ENCODE measurements at regions not wholly inside any gene's neighbourhood (a gene's known extent, or its start where the extent isn't known, plus 50 kb on each side); places are given as distances from the start of the nearest gene placed in this dataset.

DNA sequence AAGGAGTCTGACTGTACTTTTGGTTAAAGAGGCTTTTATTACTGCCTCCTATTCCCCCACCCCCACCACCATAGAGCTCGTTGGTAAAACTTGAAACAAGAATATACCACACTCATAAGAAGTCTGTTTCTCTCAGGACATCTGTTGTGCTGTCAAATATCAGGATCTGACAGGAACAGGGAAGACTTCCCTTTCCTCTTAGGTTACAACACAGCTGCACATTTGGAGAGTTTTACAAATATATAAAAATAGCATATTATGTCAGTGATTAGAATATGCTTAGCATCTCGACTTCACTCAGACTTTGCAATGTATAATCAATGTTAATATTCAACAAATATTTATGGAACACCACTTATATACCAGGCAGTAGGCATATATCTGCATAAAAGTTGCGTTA lies 439.6 kb upstream of the REG3G start:
- Histone ChIP-seq H3K36me3 (ENCODE audit: control insufficient read depth, insufficient read depth, low read length) (no peaks in the 10 kb centered on the region), H3K4me2 (ENCODE audit: extremely low read depth, insufficient read depth, low read length) (no peak overlapping the region), H3K27me3 (ENCODE audit: control insufficient read depth, insufficient read depth, low read length) (no peaks in the 10 kb centered on the region), H3K27ac (ENCODE audit: insufficient read depth, low read length) (no peak overlapping the region), H2AFZ (ENCODE audit: low read length) (no peak overlapping the region), H3K4me1 (ENCODE audit: control insufficient read depth, extremely low read depth, insufficient read depth, low read length) (no peaks in the 10 kb centered on the region), H3K79me2 (ENCODE audit: control insufficient read depth, insufficient read depth, low read length) (no peaks in the 10 kb centered on the region), H3K9ac (ENCODE audit: insufficient read depth, low read length) (no peak overlapping the region), H4K20me1 (ENCODE audit: control insufficient read depth, extremely low read depth, insufficient read depth, low read length) (no peaks in the 10 kb centered on the region), H3K4me3 (replicated peaks in 1 of 4; ENCODE audit: control extremely low read depth in 1 of 4, insufficient read depth in 1 of 4, low read depth in 3 of 4, low read length in 4 of 4) (no peak overlapping the region), H3K9me3 (ENCODE audit: control insufficient read depth, insufficient read depth, low read depth, low read length) (no peaks in the 10 kb centered on the region)
- no peak for DNase-seq (ENCODE audit: low read depth in 2 of 2)
- TF ChIP-seq EZH2 (IDR thresholded peaks at IDR 0.05; ENCODE audit: low read length, missing control alignments): no peak
- TF ChIP-seq, protein P1, sequence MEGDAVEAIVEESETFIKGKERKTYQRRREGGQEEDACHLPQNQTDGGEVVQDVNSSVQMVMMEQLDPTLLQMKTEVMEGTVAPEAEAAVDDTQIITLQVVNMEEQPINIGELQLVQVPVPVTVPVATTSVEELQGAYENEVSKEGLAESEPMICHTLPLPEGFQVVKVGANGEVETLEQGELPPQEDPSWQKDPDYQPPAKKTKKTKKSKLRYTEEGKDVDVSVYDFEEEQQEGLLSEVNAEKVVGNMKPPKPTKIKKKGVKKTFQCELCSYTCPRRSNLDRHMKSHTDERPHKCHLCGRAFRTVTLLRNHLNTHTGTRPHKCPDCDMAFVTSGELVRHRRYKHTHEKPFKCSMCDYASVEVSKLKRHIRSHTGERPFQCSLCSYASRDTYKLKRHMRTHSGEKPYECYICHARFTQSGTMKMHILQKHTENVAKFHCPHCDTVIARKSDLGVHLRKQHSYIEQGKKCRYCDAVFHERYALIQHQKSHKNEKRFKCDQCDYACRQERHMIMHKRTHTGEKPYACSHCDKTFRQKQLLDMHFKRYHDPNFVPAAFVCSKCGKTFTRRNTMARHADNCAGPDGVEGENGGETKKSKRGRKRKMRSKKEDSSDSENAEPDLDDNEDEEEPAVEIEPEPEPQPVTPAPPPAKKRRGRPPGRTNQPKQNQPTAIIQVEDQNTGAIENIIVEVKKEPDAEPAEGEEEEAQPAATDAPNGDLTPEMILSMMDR (conservative IDR thresholded peaks at IDR 0.05 in 1 of 2, IDR thresholded peaks at IDR 0.05 in 1 of 2; ENCODE audit: low read depth in 1 of 2, low read length in 2 of 2): no peak

DNA sequence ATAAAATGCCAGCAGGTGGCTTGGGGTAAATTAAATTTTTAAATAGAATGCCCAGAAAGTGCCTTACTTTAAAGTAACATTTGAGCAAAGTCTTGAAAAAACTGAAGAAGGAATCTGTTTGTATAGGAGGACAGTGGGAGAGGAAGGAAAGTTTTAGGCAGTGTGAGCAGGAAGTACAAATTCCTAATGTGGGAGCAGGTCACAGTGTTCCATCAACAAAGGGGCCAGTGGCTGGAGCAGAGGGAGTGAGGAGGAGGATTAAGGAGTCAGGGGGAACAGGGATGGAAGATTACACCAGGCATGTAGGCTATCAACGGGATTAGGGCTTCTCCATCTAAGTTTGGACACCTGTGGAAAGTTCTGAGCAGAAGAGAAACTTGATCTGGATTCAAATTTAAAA lies 439.2 kb upstream of the REG3G start:
- Histone ChIP-seq H3K79me2 (ENCODE audit: control insufficient read depth, insufficient read depth, low read length) (no peaks in the 10 kb centered on the region), H3K27ac (ENCODE audit: insufficient read depth, low read length) (no peak overlapping the region), H3K27me3 (ENCODE audit: control insufficient read depth, insufficient read depth, low read length) (no peaks in the 10 kb centered on the region), H3K4me1 (ENCODE audit: control insufficient read depth, extremely low read depth, insufficient read depth, low read length) (no peaks in the 10 kb centered on the region), H3K9me3 (ENCODE audit: control insufficient read depth, insufficient read depth, low read depth, low read length) (no peaks in the 10 kb centered on the region), H3K4me2 (ENCODE audit: extremely low read depth, insufficient read depth, low read length) (no peak overlapping the region), H3K4me3 (replicated peaks in 1 of 4; ENCODE audit: control extremely low read depth in 1 of 4, insufficient read depth in 1 of 4, low read depth in 3 of 4, low read length in 4 of 4) (no peak overlapping the region), H2AFZ (ENCODE audit: low read length) (no peak overlapping the region), H4K20me1 (ENCODE audit: control insufficient read depth, extremely low read depth, insufficient read depth, low read length) (no peaks in the 10 kb centered on the region), H3K9ac (ENCODE audit: insufficient read depth, low read length) (no peak overlapping the region), H3K36me3 (ENCODE audit: control insufficient read depth, insufficient read depth, low read length) (no peaks in the 10 kb centered on the region)
- TF ChIP-seq EZH2 (IDR thresholded peaks at IDR 0.05; ENCODE audit: low read length, missing control alignments): no peak
- TF ChIP-seq, protein P1 (conservative IDR thresholded peaks at IDR 0.05 in 1 of 2, IDR thresholded peaks at IDR 0.05 in 1 of 2; ENCODE audit: low read depth in 1 of 2, low read length in 2 of 2): no peak
- DNase-seq (ENCODE audit: low read depth in 2 of 2): no peak

DNA sequence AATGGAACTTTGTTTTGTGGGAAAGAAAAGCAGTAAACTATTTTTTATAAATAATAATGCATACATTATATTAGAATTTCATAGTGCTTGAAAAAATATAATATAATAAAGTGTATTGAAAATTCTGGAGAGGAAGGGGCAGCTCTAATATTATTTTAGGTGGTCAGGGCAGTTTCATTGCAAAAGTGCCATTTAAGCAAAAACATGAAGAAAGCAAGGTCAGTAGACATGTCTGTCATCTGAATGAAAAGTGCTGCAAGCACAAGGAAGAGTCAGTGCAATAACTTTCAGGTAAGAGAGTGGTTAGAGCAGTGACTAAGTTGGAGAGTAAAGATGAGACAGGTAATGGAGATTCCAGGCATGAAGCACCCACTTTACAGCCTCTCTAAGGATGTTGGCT lies 435.6 kb upstream of the REG3G start:
- no peak for TF ChIP-seq EZH2 (IDR thresholded peaks at IDR 0.05; ENCODE audit: low read length, missing control alignments)
- TF ChIP-seq, protein P1 (conservative IDR thresholded peaks at IDR 0.05 in 1 of 2, IDR thresholded peaks at IDR 0.05 in 1 of 2; ENCODE audit: low read depth in 1 of 2, low read length in 2 of 2): no peak
- H3K9ac ChIP-seq (ENCODE audit: insufficient read depth, low read length): no peak overlapping the region
- H3K79me2 ChIP-seq (ENCODE audit: control insufficient read depth, insufficient read depth, low read length): no peaks in the 10 kb centered on the region
- H2AFZ ChIP-seq (ENCODE audit: low read length): no peak overlapping the region
- H4K20me1 ChIP-seq (ENCODE audit: control insufficient read depth, extremely low read depth, insufficient read depth, low read length): no peaks in the 10 kb centered on the region
- H3K4me2 ChIP-seq (ENCODE audit: extremely low read depth, insufficient read depth, low read length): no peak overlapping the region
- H3K4me1 ChIP-seq (ENCODE audit: control insufficient read depth, extremely low read depth, insufficient read depth, low read length): no peaks in the 10 kb centered on the region
- DNase-seq (ENCODE audit: low read depth in 2 of 2): no peak
- no peak overlapping the region for H3K27ac ChIP-seq (ENCODE audit: insufficient read depth, low read length)
- H3K36me3 ChIP-seq (ENCODE audit: control insufficient read depth, insufficient read depth, low read length): no peaks in the 10 kb centered on the region
- H3K4me3 ChIP-seq (replicated peaks in 1 of 4; ENCODE audit: control extremely low read depth in 1 of 4, insufficient read depth in 1 of 4, low read depth in 3 of 4, low read length in 4 of 4): no peak overlapping the region
- H3K9me3 ChIP-seq (ENCODE audit: control insufficient read depth, insufficient read depth, low read depth, low read length): no peaks in the 10 kb centered on the region
- no peaks in the 10 kb centered on the region for H3K27me3 ChIP-seq (ENCODE audit: control insufficient read depth, insufficient read depth, low read length)
